H1 (cell line): ENCODE measurements at regions not wholly inside any gene's neighbourhood (a gene's known extent, or its start where the extent isn't known, plus 50 kb on each side); places are given as distances from the start of the nearest gene placed in this dataset.
A peak's percentile ranks its signal among the peaks of the same experiment; 100 is the strongest.

Experiments used
- CTCF ChIA-PET: fragments of 300-600 bp; sonication (Branson Sonifier 250); formaldehyde crosslinking; loops from one replicate; lab custom pipeline; 2021; ENCODE audit not compliant: partially characterized antibody; lab: Charles Lee
- POLR2A ChIA-PET: fragments of 300-600 bp; sonication (Branson Sonifier 250); formaldehyde crosslinking; loops from one replicate; lab custom pipeline; 2021; ENCODE audit warnings: inconsistent platforms; ENCODE audit not compliant: partially characterized antibody; lab: Charles Lee
- DNase-seq, 2 experiments: peaks; one replicate each; pipeline versions ENCODE4 v3.0.0 to v3.0.0-alpha.2; 2010 to 2022; ENCODE audit warnings: low spot score in 2 of 2, low read depth in 1 of 2, mixed read lengths in 1 of 2
- FAIRE-seq: peaks from 2 replicates; lab custom pipeline; 2011; peaks lifted over from hg19 to GRCh38; lab: Jason Lieb, UNC
- H2AFZ ChIP-seq: 2 replicates; pipeline ENCODE4 v1.8.1; 2012; ENCODE audit warnings: low read length, inconsistent platforms
- H2AK5ac ChIP-seq: 2 replicates; pipeline ENCODE4 v1.6.1; 2013; ENCODE audit warnings: low read depth, low read length
- H2BK120ac ChIP-seq: replicated peaks from 2 replicates; pipeline ENCODE3; 2013; ENCODE audit warnings: low read depth, low read length, inconsistent platforms
- H2BK12ac ChIP-seq: 2 replicates; pipeline ENCODE4 v1.6.1; 2013; ENCODE audit warnings: low read depth, low read length
- H2BK15ac ChIP-seq: 2 replicates; pipeline ENCODE4 v1.6.1; 2013; ENCODE audit warnings: low read length
- H2BK20ac ChIP-seq: 2 replicates; pipeline ENCODE4 v1.6.1; 2013; ENCODE audit warnings: low read length
- H2BK5ac ChIP-seq: 2 replicates; pipeline ENCODE4 v1.6.1; 2013; ENCODE audit warnings: low read depth, low read length
- H3K14ac ChIP-seq: 2 replicates; pipeline ENCODE4 v1.6.1; 2013; ENCODE audit warnings: inconsistent platforms; ENCODE audit not compliant: insufficient read length
- H3K18ac ChIP-seq: 2 replicates; pipeline ENCODE4 v1.6.1; 2013; ENCODE audit warnings: low read length; ENCODE audit errors: extremely low read depth
- H3K23ac ChIP-seq: 2 replicates; pipeline ENCODE4 v1.6.1; 2013; ENCODE audit warnings: inconsistent platforms; ENCODE audit not compliant: insufficient read length
- H3K23me2 ChIP-seq: 2 replicates; pipeline ENCODE4 v1.6.1; 2013; ENCODE audit warnings: low read depth, low read length
- H3K27ac ChIP-seq: 2 replicates; pipeline ENCODE4 v1.6.1; 2011; ENCODE audit warnings: low read depth, low read length, inconsistent platforms
- H3K27me3 ChIP-seq, 4 experiments: replicated peaks in 1 of 4; 1 replicate in 1 of 4; 2 replicates in 3 of 4; pipeline versions ENCODE4 v1.6.1 to v1.8.1; 2011 to 2013; ENCODE audit warnings: low read length in 3 of 4, mild to moderate bottlenecking in 3 of 4, inconsistent platforms in 2 of 4, mixed read lengths in 2 of 4, moderate library complexity in 1 of 4; ENCODE audit not compliant: control insufficient read depth in 3 of 4, insufficient read depth in 3 of 4; ENCODE audit errors: extremely low read depth in 1 of 4
- H3K36me3 ChIP-seq, 4 experiments: 2 replicates each; pipeline versions ENCODE4 v1.6.1 to v1.8.1; 2011 to 2013; ENCODE audit warnings: mild to moderate bottlenecking in 4 of 4, low read length in 3 of 4, moderate library complexity in 2 of 4, control low read depth in 1 of 4, inconsistent platforms in 1 of 4; ENCODE audit not compliant: insufficient read depth in 4 of 4, control insufficient read depth in 2 of 4
- H3K4ac ChIP-seq: replicated peaks from 2 replicates; pipeline ENCODE3; 2013; ENCODE audit warnings: low read length, low read depth, mixed read lengths, inconsistent platforms; ENCODE audit not compliant: insufficient read length
- H3K4me1 ChIP-seq, 4 experiments: replicated peaks in 1 of 4; 1 replicate in 1 of 4; 2 replicates in 3 of 4; pipeline versions ENCODE4 v1.6.1 to v1.8.1; 2011 to 2013; ENCODE audit warnings: low read length in 3 of 4, inconsistent platforms in 2 of 4, mixed read lengths in 1 of 4; ENCODE audit not compliant: insufficient read depth in 4 of 4, control insufficient read depth in 3 of 4
- H3K4me2 ChIP-seq, 2 experiments: 2 replicates each; pipeline versions ENCODE4 v1.6.1 to v1.8.1; 2011 to 2013; ENCODE audit warnings: low read depth in 2 of 2, low read length in 2 of 2, control low read depth in 1 of 2, inconsistent platforms in 1 of 2, mild to moderate bottlenecking in 1 of 2; ENCODE audit not compliant: insufficient read depth in 1 of 2
- H3K4me3 ChIP-seq, 4 experiments: fragments of 200-600, 300-600 bp in 1 of 4; sonication (generic), shearing (Covaris generic), sonication (Bioruptor Twin) in 1 of 4; 2 replicates each; pipeline versions ENCODE4 v1.5.1 to v1.8.1; 2011 to 2016; ENCODE audit warnings: low read length in 4 of 4, low read depth in 3 of 4, control low read depth in 2 of 4, inconsistent platforms in 2 of 4, mild to moderate bottlenecking in 2 of 4, mixed read lengths in 1 of 4, moderate library complexity in 1 of 4; ENCODE audit not compliant: insufficient read depth in 2 of 4; ENCODE audit errors: extremely low read depth in 1 of 4
- H3K56ac ChIP-seq: replicated peaks from 2 replicates; pipeline ENCODE3; 2013; ENCODE audit warnings: low read depth, mild to moderate bottlenecking, mixed read lengths, low read length, inconsistent platforms; ENCODE audit not compliant: insufficient read length
- H3K79me1 ChIP-seq: 2 replicates; pipeline ENCODE4 v1.6.1; 2013; ENCODE audit warnings: low read depth, low read length, control low read depth
- H3K79me2 ChIP-seq, 2 experiments: 2 replicates each; pipeline versions ENCODE4 v1.6.1 to v1.8.1; 2012 to 2013; ENCODE audit warnings: low read length in 2 of 2, mild to moderate bottlenecking in 2 of 2, inconsistent platforms in 1 of 2; ENCODE audit not compliant: insufficient read depth in 2 of 2, control insufficient read depth in 1 of 2
- H3K9ac ChIP-seq, 4 experiments: replicated peaks in 1 of 4; 1 replicate in 1 of 4; 2 replicates in 3 of 4; pipeline versions ENCODE4 v1.6.1 to v1.8.1; 2011 to 2013; ENCODE audit warnings: low read depth in 3 of 4, low read length in 3 of 4, control low read depth in 2 of 4, mild to moderate bottlenecking in 2 of 4, moderate library complexity in 2 of 4, inconsistent platforms in 1 of 4; ENCODE audit errors: extremely low read depth in 1 of 4
- H3K9me3 ChIP-seq, 2 experiments: 2 replicates each; pipeline versions ENCODE4 v1.6.1 to v1.8.1; 2012 to 2013; ENCODE audit warnings: mild to moderate bottlenecking in 2 of 2, moderate library complexity in 2 of 2, control low read depth in 1 of 2, inconsistent platforms in 1 of 2, low read depth in 1 of 2, low read length in 1 of 2, mixed read lengths in 1 of 2; ENCODE audit not compliant: insufficient read depth in 2 of 2
- H4K20me1 ChIP-seq, 2 experiments: replicated peaks in 1 of 2; 2 replicates each; pipeline versions ENCODE3 to v1.8.1; 2011 to 2013; ENCODE audit warnings: inconsistent platforms in 2 of 2, low read length in 2 of 2, mild to moderate bottlenecking in 1 of 2; ENCODE audit not compliant: insufficient read depth in 2 of 2, control insufficient read depth in 1 of 2
- H4K5ac ChIP-seq: 2 replicates; pipeline ENCODE4 v1.6.1; 2013; ENCODE audit warnings: low read length, low read depth, mixed read lengths, inconsistent platforms; ENCODE audit not compliant: insufficient read length
- H4K8ac ChIP-seq: 2 replicates; pipeline ENCODE4 v1.8.0; 2013; ENCODE audit warnings: mild to moderate bottlenecking, moderate library complexity, low read length, inconsistent platforms; ENCODE audit not compliant: insufficient read depth; ENCODE audit errors: extremely low read depth
- H4K91ac ChIP-seq: replicated peaks from 2 replicates; pipeline ENCODE3; 2013; ENCODE audit warnings: low read length, mixed read lengths, inconsistent platforms; ENCODE audit not compliant: insufficient read length
- GTF2F1 ChIP-seq: IDR thresholded peaks from 2 replicates; pipeline ENCODE4 v1.6.1; 2012; ENCODE audit warnings: low read depth, low read length, improper control_type of control experiment, borderline replicate concordance
- KDM1A ChIP-seq: fragments of 200-600, 300-600 bp; sonication (generic); IDR thresholded peaks from 2 replicates; pipeline ENCODE4 v1.7.1; 2016; ENCODE audit warnings: mild to moderate bottlenecking, low read length, borderline replicate concordance
- TCF12 ChIP-seq: IDR thresholded peaks from 2 replicates; pipeline ENCODE4 v1.6.1; 2011; ENCODE audit warnings: low read depth, mild to moderate bottlenecking, low read length
- WGBS, 2 experiments: shearing (Covaris generic) in 1 of 2; methylation state at CpG; one replicate each; pipeline versions ENCODE4 v1.1.6 to v1.1.7; 2013 to 2015; ENCODE audit warnings: low lambda C conversion rate in 2 of 2, mixed read lengths in 2 of 2, inconsistent platforms in 1 of 2, low coverage in 1 of 2, missing lambda C conversion rate in 1 of 2; ENCODE audit not compliant: insufficient replicate concordance in 2 of 2, insufficient coverage in 1 of 2, insufficient read length in 1 of 2; ENCODE audit errors: extremely low coverage in 1 of 2, missing lambda C conversion rate in 1 of 2; 5-methylcytosine and 5-hydroxymethylcytosine counted together

GRCh38 chr1:185585770-185586169, 148.4 kb upstream of the HMCN1 start:
- Histone ChIP-seq H2BK20ac (no peak overlapping the region), H3K4me1 (no peaks in the 10 kb centered on the region), H3K9ac (no peak overlapping the region), H2BK120ac (no peak overlapping the region), H3K9me3 (peaks cover 17 to 22% of the 10 kb centered on the region in 2 experiments; a peak in 3 of 4 replicates), H3K4ac (no peak overlapping the region), H3K23me2 (no peaks in the 10 kb centered on the region), H2AK5ac (no peak overlapping the region), H3K4me2 (no peak overlapping the region), H4K5ac (no peak overlapping the region), H3K18ac (no peak overlapping the region), H3K27me3 (no peaks in the 10 kb centered on the region), H2AFZ (no peak overlapping the region), H4K20me1 (no peaks in the 10 kb centered on the region), H3K79me2 (no peaks in the 10 kb centered on the region), H2BK15ac (no peak overlapping the region), H3K36me3 (no peaks in the 10 kb centered on the region; a peak in 2 of 8 replicates), H2BK12ac (no peak overlapping the region), H3K23ac (no peak overlapping the region), H3K14ac (no peak overlapping the region), H4K91ac (no peak overlapping the region), H3K79me1 (no peaks in the 10 kb centered on the region), H3K56ac (no peak overlapping the region), H3K4me3 (no peak overlapping the region), H2BK5ac (no peak overlapping the region), H3K27ac (no peak overlapping the region), H4K8ac (no peak overlapping the region)
- DNase-seq: no peak
- 83% methylated on average over 8 of the region's 8 CpGs; no CpG with 5 or more reads in 1 of the 2 experiments for WGBS, 2 experiments
- FAIRE-seq: no peak
- ChIA-PET POLR2A (no interaction called here), CTCF (interaction anchor here (3.2 kb wide), 1 partner anchor 10 kb away, joined by 18 read pairs; no protein-coding TSS in a partner anchor)
- TF ChIP-seq GTF2F1: no peak
- TF ChIP-seq TCF12: 0 out of 2 replicates have a peak, but pooled peaks have one; percentile 26
- no peak for TF ChIP-seq KDM1A
